DND-41 (cell line): ENCODE measurements at regions not wholly inside any gene's neighbourhood (a gene's known extent, or its start where the extent isn't known, plus 50 kb on each side); places are given as distances from the start of the nearest gene placed in this dataset.

Experiments used
- ATAC-seq: fragments of 200-7000 bp; cut with Tn5 transposase; 3 replicates; pipeline ENCODE4 v1.9.1; 2021; ENCODE audit warnings: low read depth; ENCODE audit not compliant: insufficient read depth
- DNase-seq: peaks from one replicate; pipeline ENCODE4 v3.0.0-alpha.2; 2020
- H2AFZ ChIP-seq: 2 replicates; pipeline ENCODE4 v1.6.0; 2012; ENCODE audit warnings: low read depth, low read length
- H3K27ac ChIP-seq: 2 replicates; pipeline ENCODE4 v1.5.1; 2012; ENCODE audit warnings: low read length, inconsistent platforms
- H3K27me3 ChIP-seq: fragments of 200-600 bp; sonication (generic); 2 replicates; pipeline ENCODE4 v1.6.0; 2012; ENCODE audit warnings: low read length, mild to moderate bottlenecking, inconsistent platforms; ENCODE audit not compliant: insufficient read depth, poor library complexity
- H3K36me3 ChIP-seq: 2 replicates; pipeline ENCODE4 v1.5.1; 2012; ENCODE audit warnings: low read length, inconsistent platforms; ENCODE audit not compliant: insufficient read depth
- H3K4me1 ChIP-seq: 2 replicates; pipeline ENCODE4 v1.5.1; 2012; ENCODE audit warnings: mild to moderate bottlenecking, low read length; ENCODE audit not compliant: insufficient read depth
- H3K4me2 ChIP-seq: 2 replicates; pipeline ENCODE4 v1.6.0; 2012; ENCODE audit warnings: mild to moderate bottlenecking, moderate library complexity, low read length, inconsistent platforms; ENCODE audit not compliant: insufficient read depth
- H3K4me3 ChIP-seq, 2 experiments: fragments of 200-600 bp in 1 of 2; shearing (Covaris generic) in 1 of 2; 2 replicates each; pipeline ENCODE4 v1.5.1; 2012 to 2016; ENCODE audit warnings: inconsistent platforms in 2 of 2, low read length in 2 of 2, mild to moderate bottlenecking in 2 of 2, low read depth in 1 of 2, moderate library complexity in 1 of 2
- H3K79me2 ChIP-seq: 2 replicates; pipeline ENCODE4 v1.6.0; 2012; ENCODE audit warnings: low read length, inconsistent platforms; ENCODE audit not compliant: insufficient read depth
- H3K9ac ChIP-seq: 2 replicates; pipeline ENCODE4 v1.6.0; 2012; ENCODE audit warnings: low read depth, mild to moderate bottlenecking, inconsistent platforms, low read length, moderate library complexity
- H3K9me3 ChIP-seq: 2 replicates; pipeline ENCODE4 v1.5.1; 2012; ENCODE audit warnings: low read length, moderate library complexity, mild to moderate bottlenecking, inconsistent platforms; ENCODE audit not compliant: insufficient read depth, severe bottlenecking
- H4K20me1 ChIP-seq: 2 replicates; pipeline ENCODE4 v1.6.0; 2012; ENCODE audit warnings: low read length; ENCODE audit not compliant: insufficient read depth
- CTCF ChIP-seq: IDR thresholded peaks from 2 replicates; pipeline ENCODE4 v1.5.1; 2012; ENCODE audit warnings: borderline replicate concordance, low read length, moderate library complexity, mild to moderate bottlenecking; ENCODE audit not compliant: poor library complexity, severe bottlenecking; ENCODE audit errors: extremely low read depth
- EZH2 ChIP-seq: IDR thresholded peaks from 3 replicates; pipeline ENCODE4 v1.6.1; 2012; ENCODE audit warnings: borderline replicate concordance, low read depth, mild to moderate bottlenecking, moderate library complexity, low read length, inconsistent platforms; ENCODE audit not compliant: severe bottlenecking

DNA sequence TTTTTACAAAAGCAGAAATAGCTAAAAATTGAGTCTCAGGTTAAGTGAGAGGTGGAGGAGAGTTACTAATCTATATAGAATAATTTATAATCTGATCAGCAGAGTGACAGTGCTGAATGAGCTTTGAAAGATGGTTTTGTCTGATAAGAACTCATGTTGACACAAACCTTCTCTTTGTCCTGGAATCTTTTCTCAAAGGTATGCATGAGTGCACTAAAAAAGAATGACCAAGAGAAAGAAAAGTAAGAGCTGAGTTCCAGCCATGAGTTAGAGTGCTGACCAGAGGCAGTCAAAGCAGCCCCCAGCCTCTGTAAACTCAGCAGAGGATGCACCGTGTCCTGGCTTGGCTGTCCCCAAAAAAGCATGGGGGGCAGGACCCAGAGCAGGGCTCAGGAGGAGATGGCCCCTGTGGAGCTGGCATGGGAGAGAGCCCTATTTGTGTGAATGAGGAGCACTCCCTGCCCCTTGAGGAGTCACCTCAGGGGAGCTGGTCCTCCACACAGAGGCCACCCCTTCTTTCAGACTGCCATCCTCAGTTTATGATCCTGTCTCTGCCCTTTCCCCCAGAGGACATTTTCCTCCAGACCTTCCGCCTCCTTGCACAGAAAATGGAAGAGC, 129.8 kb downstream of the SEC23A start:
- DNase-seq = no peak
- Histone ChIP-seq H3K4me1 (no peaks in the 10 kb centered on the region), H3K4me3 (no peak overlapping the region), H2AFZ (no peak overlapping the region), H3K9ac (no peak overlapping the region), H3K36me3 (no peaks in the 10 kb centered on the region), H3K9me3 (no peaks in the 10 kb centered on the region), H3K27ac (no peak overlapping the region), H4K20me1 (no peaks in the 10 kb centered on the region), H3K79me2 (no peaks in the 10 kb centered on the region), H3K4me2 (no peak overlapping the region), H3K27me3 (no peaks in the 10 kb centered on the region)
- TF ChIP-seq EZH2 (no peak), CTCF (no peak)
- no peak for ATAC-seq

- Histone ChIP-seq H3K36me3 (no peaks in the 10 kb centered on the region), H2AFZ (no peak overlapping the region), H3K9ac (no peak overlapping the region), H3K4me3 (no peak overlapping the region), H3K27me3 (no peaks in the 10 kb centered on the region), H3K27ac (no peak overlapping the region), H3K79me2 (no peaks in the 10 kb centered on the region), H3K4me1 (no peaks in the 10 kb centered on the region), H3K4me2 (no peak overlapping the region), H4K20me1 (no peaks in the 10 kb centered on the region), H3K9me3 (no peaks in the 10 kb centered on the region)
- TF ChIP-seq EZH2 = no peak
- ATAC-seq = no peak
- no peak for DNase-seq
Measured at GRCh38 chr14:38972511-38972910, 130.5 kb downstream of the SEC23A start.

DNA sequence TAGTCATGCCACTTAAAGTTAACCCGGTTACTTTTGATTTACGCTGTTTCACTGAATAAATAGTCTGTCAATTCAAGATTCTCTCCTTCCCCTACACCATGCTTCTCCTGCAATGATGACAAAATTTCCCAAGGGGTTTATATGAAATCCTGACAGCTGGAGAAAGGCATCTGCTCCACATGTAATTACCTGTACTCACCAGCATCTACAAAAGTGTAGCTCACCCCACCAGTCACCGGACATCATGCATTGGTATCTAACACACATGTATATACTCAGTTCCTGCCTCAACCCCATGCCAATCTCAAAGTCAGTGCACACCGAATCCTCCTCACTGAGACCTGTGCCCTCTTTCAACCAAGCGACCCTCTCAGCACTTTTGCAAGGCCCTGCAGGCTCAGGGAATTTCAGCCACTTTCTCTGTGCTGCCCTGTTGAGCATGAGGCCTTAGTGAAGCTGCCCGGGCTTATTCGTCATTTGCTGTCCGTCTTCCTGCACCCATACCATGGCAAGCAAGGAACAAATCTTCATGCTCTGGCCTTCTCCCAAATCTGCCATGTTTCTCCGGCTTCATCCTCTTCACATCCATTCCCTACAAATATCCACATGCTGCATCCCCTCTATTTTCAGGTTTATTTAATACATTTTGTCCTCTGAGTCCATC, 131.6 kb downstream of the SEC23A start:
- Histone ChIP-seq H3K4me1 (no peaks in the 10 kb centered on the region), H3K4me3 (no peak overlapping the region), H4K20me1 (no peaks in the 10 kb centered on the region), H3K79me2 (no peaks in the 10 kb centered on the region), H3K4me2 (no peak overlapping the region), H3K9ac (no peak overlapping the region), H3K36me3 (no peaks in the 10 kb centered on the region), H3K27me3 (no peaks in the 10 kb centered on the region), H3K9me3 (no peaks in the 10 kb centered on the region), H3K27ac (no peak overlapping the region), H2AFZ (no peak overlapping the region)
- ATAC-seq (no peak), DNase-seq (no peak)
- TF ChIP-seq EZH2 = no peak
- TF ChIP-seq CTCF = no peak

DNA sequence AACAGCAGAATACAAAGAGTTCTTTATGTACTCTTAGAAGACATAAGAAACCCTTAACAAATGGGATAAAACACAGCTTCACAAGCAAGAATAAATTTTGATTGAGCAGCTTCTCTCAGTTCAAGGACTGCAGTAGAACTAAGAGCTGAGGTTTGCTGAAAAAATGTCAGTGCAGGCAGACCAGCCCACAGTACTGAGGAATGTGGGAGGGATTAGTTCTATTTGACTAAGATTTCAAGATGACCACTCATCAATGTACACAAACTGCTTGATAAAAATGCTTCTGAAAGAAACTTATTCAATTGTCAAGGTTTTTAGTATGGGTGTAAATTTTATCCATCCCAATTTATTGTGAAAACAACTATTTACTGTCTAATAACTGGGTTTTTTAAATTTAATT, 138.4 kb downstream of the SEC23A start:
- H3K9me3 ChIP-seq = no peaks in the 10 kb centered on the region
- no peak for DNase-seq
- ATAC-seq = no peak

More for the DNA sequence above, 138.4 kb downstream of the SEC23A start:
- no peaks in the 10 kb centered on the region for H3K4me1 ChIP-seq
- TF ChIP-seq CTCF (no peak), EZH2 (no peak)
- H3K36me3 ChIP-seq = no peaks in the 10 kb centered on the region
- no peak overlapping the region for H3K9ac ChIP-seq
- no peaks in the 10 kb centered on the region for H3K79me2 ChIP-seq
- H3K4me2 ChIP-seq = no peak overlapping the region
- no peak overlapping the region for H3K4me3 ChIP-seq
- H3K27me3 ChIP-seq = no peaks in the 10 kb centered on the region
- no peaks in the 10 kb centered on the region for H4K20me1 ChIP-seq
- no peak overlapping the region for H2AFZ ChIP-seq
- H3K27ac ChIP-seq = no peak overlapping the region
